ENCODE measurements at regions not wholly inside any gene's neighbourhood (a gene's known extent, or its start where the extent isn't known, plus 50 kb on each side); places are given as distances from the start of the nearest gene placed in this dataset.

DNA sequence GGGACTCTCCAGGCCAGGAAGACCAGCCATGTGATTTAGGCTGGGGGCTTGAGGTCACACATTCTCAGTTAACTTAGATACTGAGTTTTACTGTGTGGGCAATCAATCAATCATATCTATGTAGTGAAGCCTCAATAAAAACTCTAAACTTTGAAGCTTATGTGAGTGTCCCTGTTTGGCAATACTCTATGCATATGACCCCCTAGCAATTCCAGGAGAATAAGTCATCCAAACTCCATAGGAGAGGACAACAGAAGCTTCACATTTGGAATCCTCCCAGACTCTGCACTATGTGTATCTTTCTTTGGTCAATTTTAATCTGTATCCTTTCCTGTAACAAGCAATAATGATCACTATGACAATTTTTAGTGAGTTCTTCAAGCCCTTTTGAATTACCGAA is 216.8 kb upstream of the RGMB start:
- no peaks in the 10 kb centered on the region for H3K36me3 Mint-ChIP-seq

DNA sequence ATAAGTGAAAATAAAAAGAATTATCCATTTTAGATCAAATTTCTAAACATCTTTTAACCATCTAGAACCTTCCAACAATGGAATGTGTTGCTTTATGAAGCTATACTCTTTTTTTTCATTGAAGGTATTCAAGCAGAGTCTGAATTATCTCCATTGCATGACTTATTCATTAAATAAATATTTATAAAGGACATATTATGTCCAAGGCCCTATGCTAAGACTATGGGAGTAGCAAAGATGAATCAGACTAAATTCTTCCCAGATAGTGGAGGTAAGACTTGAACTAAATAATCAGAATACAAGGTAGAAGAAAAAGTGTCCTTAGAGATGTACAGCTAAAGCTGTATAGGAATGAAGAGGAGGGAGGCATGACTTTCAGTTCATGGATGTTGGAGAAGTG is 215.5 kb upstream of the RGMB start:
- Mint-ChIP-seq H3K36me3 (no peaks in the 10 kb centered on the region), H3K9me3 (peaks cover 3% of the 10 kb centered on the region), H3K4me3 (no peak overlapping the region), H3K27ac (no peak overlapping the region), H3K27me3 (ENCODE audit: low read depth) (no peaks in the 10 kb centered on the region), H3K4me1 (no peaks in the 10 kb centered on the region)
- DNase-seq (ENCODE audit: low spot score in 2 of 2, unreplicated experiment in 2 of 2) = no peak
- TF ChIP-seq, protein P1, sequence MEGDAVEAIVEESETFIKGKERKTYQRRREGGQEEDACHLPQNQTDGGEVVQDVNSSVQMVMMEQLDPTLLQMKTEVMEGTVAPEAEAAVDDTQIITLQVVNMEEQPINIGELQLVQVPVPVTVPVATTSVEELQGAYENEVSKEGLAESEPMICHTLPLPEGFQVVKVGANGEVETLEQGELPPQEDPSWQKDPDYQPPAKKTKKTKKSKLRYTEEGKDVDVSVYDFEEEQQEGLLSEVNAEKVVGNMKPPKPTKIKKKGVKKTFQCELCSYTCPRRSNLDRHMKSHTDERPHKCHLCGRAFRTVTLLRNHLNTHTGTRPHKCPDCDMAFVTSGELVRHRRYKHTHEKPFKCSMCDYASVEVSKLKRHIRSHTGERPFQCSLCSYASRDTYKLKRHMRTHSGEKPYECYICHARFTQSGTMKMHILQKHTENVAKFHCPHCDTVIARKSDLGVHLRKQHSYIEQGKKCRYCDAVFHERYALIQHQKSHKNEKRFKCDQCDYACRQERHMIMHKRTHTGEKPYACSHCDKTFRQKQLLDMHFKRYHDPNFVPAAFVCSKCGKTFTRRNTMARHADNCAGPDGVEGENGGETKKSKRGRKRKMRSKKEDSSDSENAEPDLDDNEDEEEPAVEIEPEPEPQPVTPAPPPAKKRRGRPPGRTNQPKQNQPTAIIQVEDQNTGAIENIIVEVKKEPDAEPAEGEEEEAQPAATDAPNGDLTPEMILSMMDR (IDR thresholded peaks at IDR 0.05; ENCODE audit: unreplicated experiment) = no peak

More for the DNA sequence above, 216.8 kb upstream of the RGMB start:
- Mint-ChIP-seq H3K4me3 (no peak overlapping the region), H3K27ac (no peak overlapping the region), H3K9me3 (peaks cover 3% of the 10 kb centered on the region), H3K4me1 (no peaks in the 10 kb centered on the region), H3K27me3 (ENCODE audit: low read depth) (no peaks in the 10 kb centered on the region)
- no peak for DNase-seq (ENCODE audit: low spot score in 2 of 2, unreplicated experiment in 2 of 2)
- TF ChIP-seq, protein P1 (IDR thresholded peaks at IDR 0.05; ENCODE audit: unreplicated experiment) = no peak

DNA sequence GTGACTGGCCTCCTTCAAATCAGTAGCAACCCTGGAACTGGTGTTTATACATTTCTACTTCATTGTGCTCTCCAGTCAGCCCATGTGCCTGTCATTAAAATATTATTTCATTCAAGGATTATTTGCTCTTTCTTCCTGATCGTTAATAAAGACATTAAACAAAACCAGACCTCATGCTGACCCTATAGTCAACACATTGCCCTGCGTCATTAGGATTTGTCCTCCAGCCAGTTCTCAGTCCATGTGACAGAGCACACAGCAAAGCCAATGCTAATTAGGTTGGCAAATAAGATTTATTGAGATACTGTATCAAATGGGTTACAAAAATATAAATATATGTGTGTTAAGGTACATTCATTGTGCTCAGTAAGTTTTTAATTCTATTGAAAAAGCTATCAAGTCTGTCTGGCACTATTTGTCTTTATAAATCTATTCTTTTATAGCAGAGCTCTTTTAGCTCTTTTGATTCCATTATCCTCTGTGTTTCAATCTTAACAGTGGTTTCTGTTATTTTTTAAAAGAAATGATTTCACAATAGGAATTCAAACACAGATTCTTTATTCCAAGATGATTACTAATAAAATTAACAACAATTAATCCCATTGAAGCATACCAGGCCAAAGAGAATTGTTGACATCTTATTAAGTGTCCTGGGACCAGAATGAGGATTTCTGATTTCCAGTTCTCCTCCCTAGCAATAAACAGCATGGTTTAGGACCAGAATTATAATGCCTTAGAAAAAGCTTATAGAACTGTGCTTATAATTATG is 209.4 kb upstream of the RGMB start:
- no peaks in the 10 kb centered on the region for H3K4me1 Mint-ChIP-seq
- no peak for DNase-seq (ENCODE audit: low spot score in 2 of 2, unreplicated experiment in 2 of 2)
- no peak overlapping the region for H3K4me3 Mint-ChIP-seq
- H3K27me3 Mint-ChIP-seq (ENCODE audit: low read depth) = peaks cover 3% of the 10 kb centered on the region
- H3K9me3 Mint-ChIP-seq = no peaks in the 10 kb centered on the region
- no peak overlapping the region for H3K27ac Mint-ChIP-seq
- H3K36me3 Mint-ChIP-seq = no peaks in the 10 kb centered on the region
- TF ChIP-seq, protein P1 (IDR thresholded peaks at IDR 0.05; ENCODE audit: unreplicated experiment) = no peak

DNA sequence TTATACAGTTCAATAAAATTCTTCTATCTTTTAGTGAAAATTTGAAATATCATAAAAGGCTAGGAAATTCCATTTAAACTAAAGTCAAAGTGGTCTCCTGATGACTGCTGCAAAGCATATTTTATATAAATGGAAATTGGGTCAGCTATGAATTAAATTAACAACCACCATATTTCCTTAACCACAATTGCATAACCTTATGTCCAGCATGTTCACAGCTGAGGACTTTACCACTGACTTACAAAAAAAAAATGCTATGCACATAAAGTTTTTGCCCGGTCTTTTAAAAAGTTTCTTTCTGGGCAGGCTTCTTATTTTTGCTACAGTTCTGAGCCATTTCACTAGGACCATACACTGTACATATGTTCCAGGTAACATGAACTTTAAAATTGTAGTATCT is 208.6 kb upstream of the RGMB start:
- peaks cover 3% of the 10 kb centered on the region for H3K4me1 Mint-ChIP-seq
- DNase-seq (ENCODE audit: low spot score in 2 of 2, unreplicated experiment in 2 of 2) = no peak
- H3K27me3 Mint-ChIP-seq (ENCODE audit: low read depth) = peaks cover 3% of the 10 kb centered on the region
- no peaks in the 10 kb centered on the region for H3K36me3 Mint-ChIP-seq
- no peak overlapping the region for H3K27ac Mint-ChIP-seq
- no peaks in the 10 kb centered on the region for H3K9me3 Mint-ChIP-seq
- no peak overlapping the region for H3K4me3 Mint-ChIP-seq
- TF ChIP-seq, protein P1 (IDR thresholded peaks at IDR 0.05; ENCODE audit: unreplicated experiment) = no peak

DNA sequence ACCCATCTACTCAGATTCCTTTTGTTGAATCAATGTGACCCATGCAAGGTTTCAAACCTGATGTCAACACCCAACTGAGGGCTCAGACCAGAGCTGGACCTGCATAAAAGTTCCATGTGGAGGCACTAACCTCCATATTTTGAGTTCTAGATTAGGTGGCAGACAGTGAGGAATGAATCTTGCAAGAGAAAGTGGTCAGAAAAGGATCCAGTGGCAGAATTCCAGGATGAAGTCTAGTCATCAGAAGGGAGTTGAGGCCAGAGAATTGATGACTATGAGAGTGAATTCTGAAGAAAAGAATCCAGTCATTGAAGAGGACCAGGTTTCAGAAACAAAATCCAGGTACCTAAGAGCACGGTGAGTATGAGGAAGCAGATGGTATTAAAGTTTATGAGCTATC is 205.1 kb upstream of the RGMB start:
- TF ChIP-seq, protein P1 (IDR thresholded peaks at IDR 0.05; ENCODE audit: unreplicated experiment) = no peak
- H3K27me3 Mint-ChIP-seq (ENCODE audit: low read depth) = peaks cover 3% of the 10 kb centered on the region
- peaks cover 14% of the 10 kb centered on the region for H3K4me1 Mint-ChIP-seq
- no peak overlapping the region for H3K27ac Mint-ChIP-seq
- H3K36me3 Mint-ChIP-seq = no peaks in the 10 kb centered on the region
- H3K9me3 Mint-ChIP-seq = no peaks in the 10 kb centered on the region
- DNase-seq (ENCODE audit: low spot score in 2 of 2, unreplicated experiment in 2 of 2) = no peak
- no peak overlapping the region for H3K4me3 Mint-ChIP-seq

Measured in mesothelial cell of epicardium (in vitro differentiated cells).